ENCODE measurements at regions not wholly inside any gene's neighbourhood (a gene's known extent, or its start where the extent isn't known, plus 50 kb on each side); places are given as distances from the start of the nearest gene placed in this dataset.

DNA sequence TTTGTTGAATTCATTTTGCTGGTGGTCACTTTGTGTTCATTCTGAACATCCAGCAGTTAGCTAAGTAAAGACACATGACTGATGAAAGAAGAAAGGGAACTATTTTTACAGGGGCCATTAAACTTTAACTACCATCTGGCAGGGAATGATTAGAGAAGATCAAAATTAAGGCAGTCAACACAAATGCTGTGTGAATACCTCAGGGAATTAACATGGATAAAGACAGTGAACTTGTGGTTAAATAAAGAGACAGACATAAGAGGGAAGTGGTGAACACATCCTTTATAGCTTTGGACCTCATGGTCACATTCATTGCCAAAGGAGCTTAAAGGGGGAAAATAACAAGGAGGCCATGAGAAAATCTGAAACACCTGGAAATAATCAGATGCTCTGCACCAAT lies 52.6 kb upstream of the ATP5MC3 start:
- no peak for DNase-seq

DNA sequence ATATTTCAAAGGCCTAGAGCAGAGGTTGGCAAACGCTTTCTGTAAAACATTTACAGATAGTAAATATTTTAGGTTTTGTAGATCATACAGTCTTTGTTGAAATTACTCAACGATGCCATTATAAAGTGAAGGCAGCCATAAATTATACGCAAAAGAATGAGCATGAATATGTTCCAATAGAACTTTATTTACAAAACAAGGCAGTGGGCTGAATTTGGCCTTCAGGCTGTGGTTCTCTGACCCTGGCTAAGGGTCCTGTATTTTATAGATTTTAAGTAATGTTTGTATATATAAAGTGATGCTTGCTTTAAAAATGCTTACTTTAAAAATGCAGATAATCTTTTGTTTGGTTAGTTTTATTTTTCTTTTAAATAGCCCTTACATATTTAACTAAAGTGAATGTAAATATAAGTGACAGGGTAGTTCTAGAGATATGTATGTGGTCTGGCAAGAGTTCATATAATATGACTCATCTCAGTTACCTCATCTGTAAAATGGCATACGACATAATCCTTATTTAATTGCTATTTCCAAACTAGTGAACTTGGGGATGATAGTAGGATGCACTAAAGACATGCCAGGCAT lies 51.7 kb upstream of the ATP5MC3 start:
- DNase-seq, result peak in 1 of 5 experiments; percentile 29

All from T-helper 2 cell (primary cell).